Testis (tissue), 2 donors: ENCODE measurements at regions not wholly inside any gene's neighbourhood (a gene's known extent, or its start where the extent isn't known, plus 50 kb on each side); places are given as distances from the start of the nearest gene placed in this dataset.

Experiments used
- POLR2A ChIP-seq: fragments of 450-650 bp; IDR thresholded peaks from one replicate; pipeline ENCODE4 v1.6.1; 2017; ENCODE audit warnings: antibody characterized with exemption, mild to moderate bottlenecking, moderate library complexity
- TF ChIP-seq, protein P1 (sequence below), 3 experiments: fragments of 450-650 bp in 2 of 3; fragments of 200-600 bp in 1 of 3; sonication (generic) in 1 of 3; IDR thresholded peaks; one replicate each; pipeline ENCODE4 v1.5.1; 2016 to 2019; ENCODE audit warnings: antibody characterized with exemption in 3 of 3, mild to moderate bottlenecking in 2 of 3, moderate library complexity in 1 of 3

DNA sequence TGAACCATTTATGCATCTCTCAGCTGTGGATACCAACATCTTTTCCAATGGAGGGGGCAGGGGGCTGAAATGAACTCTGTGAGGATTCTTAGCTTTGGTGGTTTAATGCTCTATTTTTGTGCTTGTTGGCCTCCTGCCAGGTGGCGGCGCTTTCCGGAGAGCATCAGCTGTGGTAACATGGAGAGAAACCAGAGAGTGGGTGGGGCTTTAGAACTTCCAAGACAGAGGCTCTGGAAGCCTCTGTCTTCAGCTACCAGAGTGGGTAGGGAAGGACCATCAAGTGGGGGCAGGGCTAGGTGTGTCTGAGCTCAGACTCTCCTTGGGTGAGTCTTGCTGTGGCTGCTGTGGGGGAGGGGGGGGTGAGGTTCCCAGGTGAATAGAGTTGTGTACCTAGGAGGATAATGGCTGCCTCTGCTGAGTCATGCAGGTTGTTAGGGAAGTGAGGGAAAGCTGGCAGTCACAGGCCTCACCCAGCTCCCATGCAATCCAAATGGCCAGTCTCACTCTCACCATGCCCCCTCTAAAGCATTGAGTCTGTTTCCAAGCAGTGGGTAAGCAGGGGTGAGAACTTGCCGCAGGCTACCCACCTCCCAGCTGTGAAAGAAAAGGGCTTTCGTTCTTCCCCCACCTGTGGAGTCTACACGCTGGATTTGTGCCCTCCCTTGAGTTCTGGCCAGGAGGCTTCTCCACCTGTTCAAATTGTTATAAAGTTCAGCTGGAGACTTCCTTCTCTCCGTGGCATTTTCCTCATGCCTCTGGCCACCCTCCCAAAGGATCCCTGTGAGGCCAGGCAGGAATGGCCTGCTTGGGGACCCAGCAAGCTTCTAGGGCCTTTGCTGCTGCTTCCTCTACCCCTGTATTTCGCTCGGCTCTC is 527.0 kb downstream of the NEBL start:
- TF ChIP-seq, protein P1, sequence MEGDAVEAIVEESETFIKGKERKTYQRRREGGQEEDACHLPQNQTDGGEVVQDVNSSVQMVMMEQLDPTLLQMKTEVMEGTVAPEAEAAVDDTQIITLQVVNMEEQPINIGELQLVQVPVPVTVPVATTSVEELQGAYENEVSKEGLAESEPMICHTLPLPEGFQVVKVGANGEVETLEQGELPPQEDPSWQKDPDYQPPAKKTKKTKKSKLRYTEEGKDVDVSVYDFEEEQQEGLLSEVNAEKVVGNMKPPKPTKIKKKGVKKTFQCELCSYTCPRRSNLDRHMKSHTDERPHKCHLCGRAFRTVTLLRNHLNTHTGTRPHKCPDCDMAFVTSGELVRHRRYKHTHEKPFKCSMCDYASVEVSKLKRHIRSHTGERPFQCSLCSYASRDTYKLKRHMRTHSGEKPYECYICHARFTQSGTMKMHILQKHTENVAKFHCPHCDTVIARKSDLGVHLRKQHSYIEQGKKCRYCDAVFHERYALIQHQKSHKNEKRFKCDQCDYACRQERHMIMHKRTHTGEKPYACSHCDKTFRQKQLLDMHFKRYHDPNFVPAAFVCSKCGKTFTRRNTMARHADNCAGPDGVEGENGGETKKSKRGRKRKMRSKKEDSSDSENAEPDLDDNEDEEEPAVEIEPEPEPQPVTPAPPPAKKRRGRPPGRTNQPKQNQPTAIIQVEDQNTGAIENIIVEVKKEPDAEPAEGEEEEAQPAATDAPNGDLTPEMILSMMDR (IDR thresholded peaks at IDR 0.05) = no peak
- TF ChIP-seq POLR2A = no peak
